K562 (cell line): ENCODE measurements at regions not wholly inside any gene's neighbourhood (a gene's known extent, or its start where the extent isn't known, plus 50 kb on each side); places are given as distances from the start of the nearest gene placed in this dataset.

Experiments used
- ATAC-seq: fragments of 200-7000 bp; cut with Tn5 transposase; 3 replicates; pipeline ENCODE4 v1.9.1; 2020; ENCODE audit warnings: moderate library complexity
- BruUV-seq: library from RNA; stranded (reverse); fragments of 400-500 nt; replicated peaks from 2 replicates; lab custom pipeline; 2021; lab: Mats Ljungman, UMichigan
- CTCF ChIA-PET: fragments of 300-600 bp; formaldehyde crosslinking; extraction: SDS; loops from one replicate; lab custom pipeline; 2021; ENCODE audit warnings: low intra/inter-chr PET ratio; lab: Yijun Ruan, JAX
- POLR2A ChIA-PET: fragments of 300-600, 350-650 bp; sonication (Branson Sonifier 250); formaldehyde crosslinking; extraction: SDS; loops from one replicate; lab custom pipeline; 2021; ENCODE audit warnings: antibody characterized with exemption, inconsistent platforms; lab: Yijun Ruan, JAX
- DNase-seq, 4 experiments: peaks; one replicate each; pipeline versions ENCODE4 v3.0.0 to v3.0.0-alpha.2; 2011 to 2018; ENCODE audit warnings: low spot score in 3 of 4, mixed read lengths in 3 of 4; ENCODE audit errors: extremely low read depth in 1 of 4
- FAIRE-seq: peaks from 2 replicates; lab custom pipeline; 2011; peaks lifted over from hg19 to GRCh38; lab: Jason Lieb, UNC
- H2AFZ ChIP-seq: 2 replicates; pipeline ENCODE4 v1.6.0; 2011; ENCODE audit warnings: low read depth, low read length, control low read depth, inconsistent platforms
- H3K27ac ChIP-seq: fragments of 200-600 bp; 3 replicates; pipeline ENCODE4 v1.8.0; 2011; ENCODE audit warnings: low read depth, mild to moderate bottlenecking, control low read depth, inconsistent platforms, low read length, moderate library complexity, mixed read lengths; ENCODE audit errors: extremely low read depth
- H3K27me3 ChIP-seq, 2 experiments: fragments of 300-600 bp in 1 of 2; 2 replicates in 1 of 2; 3 replicates in 1 of 2; pipeline versions ENCODE4 v1.6.0 to v1.8.0; 2011; ENCODE audit warnings: inconsistent platforms in 2 of 2, low read length in 2 of 2, mild to moderate bottlenecking in 1 of 2, mixed read lengths in 1 of 2, moderate library complexity in 1 of 2; ENCODE audit not compliant: control insufficient read depth in 2 of 2, insufficient read depth in 2 of 2
- H3K36me3 ChIP-seq: fragments of 300-600 bp; 3 replicates; pipeline ENCODE4 v1.8.0; 2011; ENCODE audit warnings: mild to moderate bottlenecking, low read length, inconsistent platforms; ENCODE audit not compliant: control insufficient read depth, insufficient read depth
- H3K4me1 ChIP-seq, 2 experiments: fragments of 200-600 bp in 1 of 2; replicated peaks in 1 of 2; 2 replicates in 1 of 2; 3 replicates in 1 of 2; pipeline versions ENCODE4 v1.5.1 to v1.8.0; 2011; ENCODE audit warnings: inconsistent platforms in 2 of 2, low read length in 2 of 2, mild to moderate bottlenecking in 1 of 2, mixed read lengths in 1 of 2, moderate library complexity in 1 of 2; ENCODE audit not compliant: control insufficient read depth in 2 of 2, insufficient read depth in 2 of 2
- H3K4me2 ChIP-seq: 2 replicates; pipeline ENCODE4 v1.6.1; 2011; ENCODE audit warnings: low read length, control low read depth, inconsistent platforms, mixed read lengths; ENCODE audit not compliant: insufficient read depth
- H3K4me3 ChIP-seq: fragments of 200-600 bp; sonication (generic), shearing (Covaris generic); 2 replicates; pipeline ENCODE4 v1.5.1; 2016; ENCODE audit warnings: control low read depth, inconsistent platforms
- H3K79me2 ChIP-seq: fragments of 200-600 bp; 3 replicates; pipeline ENCODE4 v1.8.0; 2011; ENCODE audit warnings: low read length, inconsistent platforms; ENCODE audit not compliant: control insufficient read depth, insufficient read depth
- H3K9ac ChIP-seq, 2 experiments: 2 replicates each; pipeline versions ENCODE4 v1.6.0 to v1.6.1; 2011; ENCODE audit warnings: low read depth in 2 of 2, low read length in 2 of 2, control low read depth in 1 of 2, inconsistent platforms in 1 of 2, mild to moderate bottlenecking in 1 of 2, mixed read lengths in 1 of 2; ENCODE audit not compliant: insufficient read depth in 1 of 2
- H3K9me1 ChIP-seq: one replicate; pipeline ENCODE4 v1.6.0; 2011; ENCODE audit warnings: inconsistent platforms, mild to moderate bottlenecking, low read length, moderate library complexity; ENCODE audit not compliant: control insufficient read depth, insufficient read depth
- H3K9me3 ChIP-seq: replicated peaks from 2 replicates; pipeline ENCODE4 v1.5.1; 2011; ENCODE audit warnings: low read depth, low read length, inconsistent platforms; ENCODE audit not compliant: control insufficient read depth, insufficient read depth
- H4K20me1 ChIP-seq: replicated peaks from 2 replicates; pipeline ENCODE4 v1.6.1; 2011; ENCODE audit warnings: low read length, inconsistent platforms, mixed read lengths; ENCODE audit not compliant: control insufficient read depth, insufficient read depth
- ATF7 ChIP-seq: fragments of 450-650 bp; IDR thresholded peaks from 2 replicates; pipeline ENCODE4 v1.7.1; 2014; ENCODE audit warnings: mild to moderate bottlenecking, moderate library complexity
- BCOR ChIP-seq: fragments of 450-650 bp; IDR thresholded peaks from 2 replicates; pipeline ENCODE4 v1.6.1; 2016
- GATAD2B ChIP-seq: fragments of 450-650 bp; IDR thresholded peaks from 2 replicates; pipeline ENCODE4 v1.6.1; 2017; ENCODE audit warnings: mild to moderate bottlenecking, borderline replicate concordance
- KLF10 ChIP-seq: fragments of 250-450 bp; sonication (Bioruptor Pico); IDR thresholded peaks from 2 replicates; pipeline ENCODE4 v1.6.1; 2021; ENCODE audit warnings: matching md5 sums
- MTA1 ChIP-seq: fragments of 450-650 bp; IDR thresholded peaks from 2 replicates; pipeline ENCODE4 v1.6.1; 2017; ENCODE audit warnings: borderline replicate concordance
- ZNF57 ChIP-seq: fragments of 450-650 bp; formaldehyde crosslinking; IDR thresholded peaks from 2 replicates; pipeline ENCODE4 v1.4.0; 2020; ENCODE audit warnings: mild to moderate bottlenecking, moderate library complexity
- WGBS: fragments of 100-300 bp; shearing (Covaris generic); methylation state at CpG from one replicate; pipeline ENCODE4 v1.1.6; 2016; ENCODE audit warnings: low coverage, mixed read lengths; ENCODE audit not compliant: insufficient coverage; ENCODE audit errors: missing lambda C conversion rate; 5-methylcytosine and 5-hydroxymethylcytosine counted together
- in situ Hi-C: fragments of 300-500 bp; cut with MboI; formaldehyde crosslinking; loops from 4 replicates; pipeline ENCODE4 v1.15.0; 2018; ENCODE audit warnings: inconsistent platforms, mixed read lengths
- intact Hi-C: fragments of 100-400 bp; cut with micrococcal nuclease; formaldehyde crosslinking; loops from 2 replicates; pipeline ENCODE4 v1.14.2; 2022

DNA sequence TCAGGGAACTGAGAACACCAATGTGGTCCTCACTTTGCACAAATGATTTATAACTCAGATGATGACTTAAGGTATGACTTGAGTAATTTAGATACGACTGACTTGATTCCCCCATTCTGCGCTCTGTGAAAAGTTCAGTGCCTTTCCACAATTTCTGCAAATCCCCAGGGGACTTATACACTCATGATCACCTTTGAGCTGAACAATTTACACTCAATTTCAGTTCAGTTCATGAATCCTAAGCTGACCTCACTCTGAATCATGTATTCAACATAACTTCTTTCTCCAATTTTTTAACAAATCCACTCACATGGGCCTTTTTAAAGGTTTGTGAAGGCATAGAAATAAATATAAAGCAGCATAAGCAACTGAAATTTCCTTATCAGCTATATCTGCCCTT is 274.2 kb downstream of the FAM76B start:
- Histone ChIP-seq H3K27ac (no peak overlapping the region), H3K4me2 (no peak overlapping the region), H3K4me3 (no peak overlapping the region), H4K20me1 (no peaks in the 10 kb centered on the region), H3K36me3 (no peaks in the 10 kb centered on the region), H2AFZ (no peak overlapping the region), H3K4me1 (peaks cover 0 to 5% of the 10 kb centered on the region in 2 experiments; a peak in 3 of 5 replicates), H3K9me1 (no peaks in the 10 kb centered on the region), H3K27me3 (no peaks in the 10 kb centered on the region), H3K9me3 (no peaks in the 10 kb centered on the region), H3K9ac (no peak overlapping the region), H3K79me2 (no peaks in the 10 kb centered on the region)
- no TSS peak for BruUV-seq
- TF ChIP-seq MTA1 (no peak), ZNF57 (CRISPR knock-in tag) (no peak), ATF7 (no peak), KLF10 (no peak), BCOR (no peak)
- ATAC-seq: no peak
- intact Hi-C loops (no loop called here), in situ Hi-C loops (no loop called here)
- CTCF ChIA-PET: no interaction called here
- POLR2A ChIA-PET: no interaction called here
- no peak for FAIRE-seq
- 11% methylated on average over 2 of the region's 2 CpGs for WGBS
- DNase-seq: no peak

DNA sequence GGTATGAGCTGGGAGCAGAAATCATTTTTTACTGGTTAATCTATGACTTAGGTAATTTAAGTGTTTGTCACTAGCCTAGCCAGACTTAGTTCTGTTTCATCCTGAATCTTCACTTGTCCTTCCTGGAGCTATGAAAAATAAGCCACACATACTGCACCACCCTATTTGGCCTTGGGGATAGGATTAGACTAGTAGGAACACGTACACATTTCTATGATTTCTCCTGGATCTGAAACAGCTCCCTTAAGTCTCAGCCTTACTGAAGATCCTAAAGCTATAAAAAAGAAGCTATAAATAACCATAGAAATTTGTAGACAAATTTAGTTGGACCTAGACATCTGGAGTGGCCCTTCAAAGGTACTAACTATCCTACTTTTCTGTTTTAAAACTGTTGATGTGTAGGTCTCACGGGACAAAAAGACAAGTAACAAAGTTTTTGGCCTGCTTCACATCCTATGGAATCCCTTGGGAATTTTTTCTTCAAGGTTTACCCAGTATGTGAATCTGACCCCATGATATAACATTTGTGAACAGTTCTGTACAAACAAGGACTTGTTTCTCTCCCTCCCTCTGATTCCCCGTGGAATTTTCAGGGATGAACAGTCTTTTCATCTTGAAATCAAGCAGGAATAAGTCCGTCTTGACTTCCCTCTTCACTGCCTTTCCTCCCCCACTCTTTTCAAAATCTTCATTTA is 275.0 kb downstream of the FAM76B start:
- Histone ChIP-seq H3K9me1 (no peaks in the 10 kb centered on the region), H3K27ac (no peak overlapping the region), H3K79me2 (no peaks in the 10 kb centered on the region), H3K27me3 (no peaks in the 10 kb centered on the region), H3K9me3 (no peaks in the 10 kb centered on the region), H3K4me3 (no peak overlapping the region), H2AFZ (no peak overlapping the region), H3K9ac (no peak overlapping the region), H3K4me2 (no peak overlapping the region), H3K4me1 (peaks cover 0 to 5% of the 10 kb centered on the region in 2 experiments; a peak in 3 of 5 replicates), H3K36me3 (no peaks in the 10 kb centered on the region), H4K20me1 (no peaks in the 10 kb centered on the region)
- intact Hi-C loops (no loop called here), in situ Hi-C loops (no loop called here)
- no peak for TF ChIP-seq GATAD2B
- FAIRE-seq: no peak
- 5% methylated on average over 4 of the region's 4 CpGs for WGBS
- ChIA-PET CTCF (no interaction called here), POLR2A (no interaction called here)
- ATAC-seq: no peak
- BruUV-seq: no TSS peak
- DNase-seq: no peak
